Breast epithelium (tissue), 4 donors: ENCODE measurements at regions not wholly inside any gene's neighbourhood (a gene's known extent, or its start where the extent isn't known, plus 50 kb on each side); places are given as distances from the start of the nearest gene placed in this dataset.

Experiments used
- DNase-seq, 2 donors: peaks; one replicate each; pipeline ENCODE4 v3.0.0-alpha.2; 2019; ENCODE audit warnings: low spot score in 2 of 2
- H3K27ac ChIP-seq, 2 donors: fragments of 200-600 bp; sonication (generic) in 1 of 2; one replicate each; pipeline ENCODE4 v1.5.1; 2016 to 2019; ENCODE audit warnings: mild to moderate bottlenecking in 1 of 2
- H3K27me3 ChIP-seq, 2 donors: fragments of 200-600 bp; sonication (generic) in 1 of 2; one replicate each; pipeline versions ENCODE4 v1.5.1 to v1.6.0; 2017 to 2019; ENCODE audit warnings: control low read depth in 1 of 2, mild to moderate bottlenecking in 1 of 2
- H3K36me3 ChIP-seq: fragments of 200-600 bp; one replicate; pipeline ENCODE4 v1.5.1; 2019
- H3K4me1 ChIP-seq, 2 donors: fragments of 200-600 bp; sonication (generic); one replicate each; pipeline ENCODE4 v1.5.1; 2016 to 2019; ENCODE audit warnings: control low read depth in 1 of 2
- H3K4me3 ChIP-seq, 3 donors: fragments of 200-600 bp; sonication (generic); 1 replicate in 2 of 3; 2 replicates in 1 of 3; pipeline ENCODE4 v1.5.1; 2016 to 2019; ENCODE audit warnings: mild to moderate bottlenecking in 3 of 3, moderate library complexity in 2 of 3
- H3K9me3 ChIP-seq, 2 donors: fragments of 200-600 bp; sonication (generic) in 1 of 2; one replicate each; pipeline ENCODE4 v1.5.1; 2016 to 2019; ENCODE audit warnings: control low read depth in 1 of 2
- CTCF ChIP-seq, 3 donors: fragments of 450-650 bp; IDR thresholded peaks; one replicate each; pipeline ENCODE4 v1.5.1; 2016 to 2017; ENCODE audit warnings: antibody characterized with exemption in 3 of 3, mild to moderate bottlenecking in 3 of 3, moderate library complexity in 3 of 3
- POLR2A ChIP-seq: fragments of 450-650 bp; IDR thresholded peaks from one replicate; pipeline ENCODE4 v1.6.1; 2016; ENCODE audit warnings: antibody characterized with exemption, mild to moderate bottlenecking, moderate library complexity
- POLR2AphosphoS5 ChIP-seq, 3 donors: sonication (generic); formaldehyde crosslinking; IDR thresholded peaks; one replicate each; pipeline ENCODE4 v1.6.1; 2017; ENCODE audit warnings: antibody characterized with exemption in 3 of 3
- intact Hi-C: fragments of 100-400 bp; cut with DNase I; formaldehyde crosslinking; loops from one replicate; pipeline ENCODE4 v1.15.1; 2023; ENCODE audit warnings: low total_unique reads

DNA sequence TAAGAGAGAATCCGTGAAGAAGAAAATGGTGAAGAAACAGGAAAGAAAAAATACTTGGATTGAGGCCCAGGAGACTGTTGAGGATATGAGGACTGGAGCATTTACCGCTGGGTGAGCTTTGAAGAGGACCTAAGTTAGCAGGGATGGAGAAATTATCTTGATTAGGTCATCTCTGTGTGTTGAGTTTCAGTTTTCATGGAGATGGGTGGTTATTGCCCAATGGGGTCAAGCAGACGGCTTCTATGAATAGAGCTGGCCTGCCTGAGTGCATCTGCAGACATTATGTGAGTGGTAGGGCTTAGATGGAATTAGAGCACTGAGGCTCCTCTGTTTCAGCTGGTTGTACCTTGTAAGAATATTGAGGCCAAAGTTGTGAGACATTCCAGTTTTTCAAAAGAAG is 245.4 kb upstream of the FBXL7 start:
- TF ChIP-seq POLR2A (no peak), POLR2AphosphoS5 (IDR thresholded peaks at IDR 0.05) (no peak), CTCF (IDR thresholded peaks at IDR 0.05) (no peak)
- Histone ChIP-seq H3K4me3 (no peak overlapping the region), H3K9me3 (no peaks in the 10 kb centered on the region), H3K4me1 (no peaks in the 10 kb centered on the region), H3K27ac (no peak overlapping the region), H3K36me3 (no peaks in the 10 kb centered on the region), H3K27me3 (no peaks in the 10 kb centered on the region)
- intact Hi-C loops, result no loop called here
- DNase-seq, result no peak

DNA sequence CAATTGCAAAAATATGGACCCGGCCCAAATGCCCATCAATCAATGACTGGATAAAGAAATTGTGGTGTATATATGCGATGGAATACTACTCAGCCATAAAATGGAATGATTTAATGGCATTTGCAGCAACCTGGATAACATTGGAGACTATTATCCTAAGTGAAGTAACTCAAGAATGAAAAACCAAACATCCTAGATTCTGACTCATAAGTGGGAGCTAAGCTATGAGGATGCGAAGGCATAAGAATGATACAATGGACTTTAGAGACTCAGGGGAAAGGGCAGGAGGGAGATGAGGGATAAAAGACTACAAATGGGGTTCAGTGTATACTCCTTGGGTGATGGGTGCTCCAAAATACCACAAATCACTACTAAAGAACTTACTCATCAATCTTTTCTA is 247.6 kb upstream of the FBXL7 start:
- no peaks in the 10 kb centered on the region for H3K36me3 ChIP-seq
- no peaks in the 10 kb centered on the region for H3K27me3 ChIP-seq
- intact Hi-C loops, result no loop called here
- no peak overlapping the region for H3K4me3 ChIP-seq
- no peak overlapping the region for H3K27ac ChIP-seq
- H3K4me1 ChIP-seq, result no peaks in the 10 kb centered on the region
- peaks cover 0 to 1% of the 10 kb centered on the region in 2 donors for H3K9me3 ChIP-seq
- no peak for TF ChIP-seq POLR2A
- TF ChIP-seq CTCF (IDR thresholded peaks at IDR 0.05), result no peak
- no peak for TF ChIP-seq POLR2AphosphoS5 (IDR thresholded peaks at IDR 0.05)
- no peak for DNase-seq

- Histone ChIP-seq H3K9me3 (peaks cover 20 to 22% of the 10 kb centered on the region in 2 donors), H3K27ac (no peak overlapping the region), H3K36me3 (no peaks in the 10 kb centered on the region), H3K27me3 (no peaks in the 10 kb centered on the region), H3K4me1 (no peaks in the 10 kb centered on the region), H3K4me3 (no peak overlapping the region)
- intact Hi-C loops, result no loop called here
- TF ChIP-seq POLR2AphosphoS5 (IDR thresholded peaks at IDR 0.05) (no peak), POLR2A (no peak), CTCF (IDR thresholded peaks at IDR 0.05) (no peak)
- no peak for DNase-seq
Measured at GRCh38 chr5:15249152-15249551, 250.8 kb upstream of the FBXL7 start.

GRCh38 chr5:15248731-15249130 is 251.2 kb upstream of the FBXL7 start:
- intact Hi-C loops, result no loop called here
- Histone ChIP-seq H3K4me1 (no peaks in the 10 kb centered on the region), H3K27ac (no peak overlapping the region), H3K4me3 (no peak overlapping the region), H3K9me3 (peaks cover 20 to 22% of the 10 kb centered on the region in 2 donors), H3K36me3 (no peaks in the 10 kb centered on the region), H3K27me3 (no peaks in the 10 kb centered on the region)
- TF ChIP-seq POLR2AphosphoS5 (IDR thresholded peaks at IDR 0.05) (no peak), CTCF (IDR thresholded peaks at IDR 0.05) (no peak), POLR2A (no peak)
- no peak for DNase-seq

- no peak for DNase-seq
- intact Hi-C loops, result no loop called here
Measured at GRCh38 chr5:15245913-15246312, 254.1 kb upstream of the FBXL7 start.

More at GRCh38 chr5:15245913-15246312, 254.1 kb upstream of the FBXL7 start:
- Histone ChIP-seq H3K27ac (no peak overlapping the region), H3K9me3 (peaks cover 20 to 22% of the 10 kb centered on the region in 2 donors), H3K4me3 (no peak overlapping the region), H3K27me3 (no peaks in the 10 kb centered on the region), H3K36me3 (no peaks in the 10 kb centered on the region), H3K4me1 (no peaks in the 10 kb centered on the region)
- TF ChIP-seq POLR2AphosphoS5 (IDR thresholded peaks at IDR 0.05) (no peak), CTCF (IDR thresholded peaks at IDR 0.05) (no peak), POLR2A (no peak)
